SU-DHL-6 (cell line): ENCODE measurements at regions not wholly inside any gene's neighbourhood (a gene's known extent, or its start where the extent isn't known, plus 50 kb on each side); places are given as distances from the start of the nearest gene placed in this dataset.

Experiments used
- EZH2phosphoT487 ChIP-seq: fragments of 200-600 bp; sonication (generic), shearing (Covaris generic); conservative IDR thresholded peaks from 2 replicates; pipeline ENCODE4 v1.6.1; 2018; ENCODE audit warnings: mild to moderate bottlenecking, antibody characterized with exemption, low read length, moderate library complexity, mixed read lengths
- TF ChIP-seq, protein P1 (sequence below): fragments of 200-600 bp; sonication (generic); IDR thresholded peaks from one replicate; pipeline ENCODE4 v1.5.1; 2017; ENCODE audit warnings: antibody characterized with exemption, mild to moderate bottlenecking, low read length, moderate library complexity; ENCODE audit not compliant: insufficient read depth, poor library complexity, severe bottlenecking

- TF ChIP-seq, protein P1, sequence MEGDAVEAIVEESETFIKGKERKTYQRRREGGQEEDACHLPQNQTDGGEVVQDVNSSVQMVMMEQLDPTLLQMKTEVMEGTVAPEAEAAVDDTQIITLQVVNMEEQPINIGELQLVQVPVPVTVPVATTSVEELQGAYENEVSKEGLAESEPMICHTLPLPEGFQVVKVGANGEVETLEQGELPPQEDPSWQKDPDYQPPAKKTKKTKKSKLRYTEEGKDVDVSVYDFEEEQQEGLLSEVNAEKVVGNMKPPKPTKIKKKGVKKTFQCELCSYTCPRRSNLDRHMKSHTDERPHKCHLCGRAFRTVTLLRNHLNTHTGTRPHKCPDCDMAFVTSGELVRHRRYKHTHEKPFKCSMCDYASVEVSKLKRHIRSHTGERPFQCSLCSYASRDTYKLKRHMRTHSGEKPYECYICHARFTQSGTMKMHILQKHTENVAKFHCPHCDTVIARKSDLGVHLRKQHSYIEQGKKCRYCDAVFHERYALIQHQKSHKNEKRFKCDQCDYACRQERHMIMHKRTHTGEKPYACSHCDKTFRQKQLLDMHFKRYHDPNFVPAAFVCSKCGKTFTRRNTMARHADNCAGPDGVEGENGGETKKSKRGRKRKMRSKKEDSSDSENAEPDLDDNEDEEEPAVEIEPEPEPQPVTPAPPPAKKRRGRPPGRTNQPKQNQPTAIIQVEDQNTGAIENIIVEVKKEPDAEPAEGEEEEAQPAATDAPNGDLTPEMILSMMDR = no peak
- TF ChIP-seq EZH2phosphoT487 = no peak
These were observed 75.6 kb upstream of the MSX1 start for GRCh38 chr4:4783847-4784246.
